ENCODE measurements at regions not wholly inside any gene's neighbourhood (a gene's known extent, or its start where the extent isn't known, plus 50 kb on each side); places are given as distances from the start of the nearest gene placed in this dataset.

DNA sequence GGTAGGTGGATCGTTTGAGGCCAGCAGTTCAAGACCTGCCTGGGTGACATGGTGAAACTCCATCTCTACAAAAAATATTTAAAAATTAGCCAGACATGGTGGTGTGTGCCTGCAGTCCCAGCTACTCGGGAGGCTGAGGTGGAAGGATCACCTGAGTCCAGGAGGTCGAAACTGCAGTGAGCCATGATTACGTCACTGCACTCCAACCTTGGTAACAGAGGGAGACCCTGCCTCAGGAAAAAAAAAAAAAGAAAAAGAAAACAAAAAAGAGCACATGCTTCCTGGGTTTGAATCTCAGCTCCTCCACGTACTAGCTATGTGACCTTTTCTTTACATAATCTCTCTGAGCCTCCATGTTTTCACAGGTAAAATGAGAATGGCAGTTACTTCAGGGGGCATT is 86.3 kb upstream of the CALM2 start:
- intact Hi-C loops (cut with DNase I), result no loop called here
- Histone ChIP-seq H3K27ac (no peak overlapping the region), H3K9me3 (no peaks in the 10 kb centered on the region), H3K36me3 (no peaks in the 10 kb centered on the region), H3K4me1 (no peaks in the 10 kb centered on the region), H3K4me3 (no peak overlapping the region), H3K27me3 (no peaks in the 10 kb centered on the region)
- no peak for ATAC-seq
- DNase-seq, result no peak
- TF ChIP-seq, protein P1, sequence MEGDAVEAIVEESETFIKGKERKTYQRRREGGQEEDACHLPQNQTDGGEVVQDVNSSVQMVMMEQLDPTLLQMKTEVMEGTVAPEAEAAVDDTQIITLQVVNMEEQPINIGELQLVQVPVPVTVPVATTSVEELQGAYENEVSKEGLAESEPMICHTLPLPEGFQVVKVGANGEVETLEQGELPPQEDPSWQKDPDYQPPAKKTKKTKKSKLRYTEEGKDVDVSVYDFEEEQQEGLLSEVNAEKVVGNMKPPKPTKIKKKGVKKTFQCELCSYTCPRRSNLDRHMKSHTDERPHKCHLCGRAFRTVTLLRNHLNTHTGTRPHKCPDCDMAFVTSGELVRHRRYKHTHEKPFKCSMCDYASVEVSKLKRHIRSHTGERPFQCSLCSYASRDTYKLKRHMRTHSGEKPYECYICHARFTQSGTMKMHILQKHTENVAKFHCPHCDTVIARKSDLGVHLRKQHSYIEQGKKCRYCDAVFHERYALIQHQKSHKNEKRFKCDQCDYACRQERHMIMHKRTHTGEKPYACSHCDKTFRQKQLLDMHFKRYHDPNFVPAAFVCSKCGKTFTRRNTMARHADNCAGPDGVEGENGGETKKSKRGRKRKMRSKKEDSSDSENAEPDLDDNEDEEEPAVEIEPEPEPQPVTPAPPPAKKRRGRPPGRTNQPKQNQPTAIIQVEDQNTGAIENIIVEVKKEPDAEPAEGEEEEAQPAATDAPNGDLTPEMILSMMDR (IDR thresholded peaks at IDR 0.05), result no peak

DNA sequence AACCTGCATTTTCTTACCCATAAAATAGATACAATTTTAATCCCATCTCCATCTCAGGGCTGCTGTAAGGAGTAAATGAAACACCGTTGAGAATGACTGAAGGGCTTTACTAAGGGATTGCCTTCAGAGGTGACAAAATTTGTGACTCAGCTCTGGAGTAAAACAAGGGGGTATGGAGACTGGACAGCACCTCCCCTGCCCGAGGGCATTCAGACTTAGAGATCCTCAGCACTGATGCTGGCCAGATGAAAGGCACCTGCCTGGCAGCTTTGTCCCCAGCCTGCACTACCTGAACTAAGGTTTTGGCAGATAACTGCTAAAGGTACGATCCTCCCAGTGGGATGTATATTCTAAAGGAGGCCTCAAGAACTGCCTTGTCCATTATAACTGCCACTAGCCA is 84.7 kb upstream of the CALM2 start:
- DNase-seq (no peak), ATAC-seq (no peak)
- Histone ChIP-seq H3K4me3 (no peak overlapping the region), H3K4me1 (no peaks in the 10 kb centered on the region), H3K9me3 (no peaks in the 10 kb centered on the region), H3K27me3 (no peaks in the 10 kb centered on the region), H3K27ac (no peak overlapping the region), H3K36me3 (no peaks in the 10 kb centered on the region)
- intact Hi-C loops (cut with DNase I), result no loop called here
- TF ChIP-seq, protein P1 (IDR thresholded peaks at IDR 0.05), result no peak

DNA sequence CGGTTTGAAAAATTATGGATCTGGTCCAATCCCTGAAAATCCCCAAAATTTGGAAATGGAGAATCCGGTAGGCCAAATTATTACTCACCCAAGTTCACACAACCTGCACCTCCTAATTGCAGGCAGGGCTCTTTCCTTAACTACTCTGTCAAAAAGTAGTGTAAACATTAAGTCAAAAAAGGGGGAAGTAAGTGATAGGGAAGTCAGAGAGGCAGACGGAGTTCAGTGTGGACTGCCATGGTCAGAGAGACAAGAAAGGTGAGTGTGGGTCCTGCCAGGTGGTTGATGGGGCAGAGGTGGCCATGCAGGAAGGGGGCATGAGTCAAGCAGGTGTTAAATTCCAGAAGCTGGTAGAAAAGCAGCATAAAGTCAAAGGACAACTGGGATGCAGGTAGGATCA is 83.5 kb upstream of the CALM2 start:
- H3K27ac ChIP-seq, result no peak overlapping the region
- no peak for DNase-seq
- peak; percentile 53 for ATAC-seq
- intact Hi-C loops (cut with DNase I), result no loop called here
- H3K27me3 ChIP-seq, result no peaks in the 10 kb centered on the region
- no peaks in the 10 kb centered on the region for H3K9me3 ChIP-seq
- no peak overlapping the region for H3K4me3 ChIP-seq
- H3K36me3 ChIP-seq, result no peaks in the 10 kb centered on the region
- TF ChIP-seq, protein P1 (IDR thresholded peaks at IDR 0.05), result no peak
- H3K4me1 ChIP-seq, result no peaks in the 10 kb centered on the region

DNA sequence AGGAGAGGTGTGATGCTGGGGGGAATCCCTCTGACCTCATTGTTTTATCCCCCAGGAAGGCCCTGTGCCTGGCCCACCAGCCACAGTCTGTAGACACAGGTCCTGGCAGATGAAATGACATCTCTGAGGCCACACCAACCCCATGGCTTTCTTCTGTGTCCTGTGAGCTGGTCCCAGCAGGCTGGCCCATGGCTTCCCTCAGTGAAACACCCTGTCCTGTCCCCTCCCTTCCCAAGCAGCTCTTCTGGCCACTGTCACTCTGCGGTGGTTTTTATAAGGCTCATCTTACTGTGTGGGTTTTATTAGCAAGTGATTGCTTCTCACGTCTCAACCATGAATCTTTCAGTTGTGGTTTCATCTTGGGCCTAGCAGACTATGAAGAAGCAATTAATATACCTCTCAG is 81.6 kb upstream of the CALM2 start:
- Histone ChIP-seq H3K27me3 (no peaks in the 10 kb centered on the region), H3K9me3 (no peaks in the 10 kb centered on the region), H3K27ac (no peak overlapping the region), H3K4me3 (no peak overlapping the region), H3K4me1 (no peaks in the 10 kb centered on the region), H3K36me3 (no peaks in the 10 kb centered on the region)
- intact Hi-C loops (cut with DNase I), result no loop called here
- ATAC-seq, result no peak
- no peak for DNase-seq
- TF ChIP-seq, protein P1 (IDR thresholded peaks at IDR 0.05), result no peak

DNA sequence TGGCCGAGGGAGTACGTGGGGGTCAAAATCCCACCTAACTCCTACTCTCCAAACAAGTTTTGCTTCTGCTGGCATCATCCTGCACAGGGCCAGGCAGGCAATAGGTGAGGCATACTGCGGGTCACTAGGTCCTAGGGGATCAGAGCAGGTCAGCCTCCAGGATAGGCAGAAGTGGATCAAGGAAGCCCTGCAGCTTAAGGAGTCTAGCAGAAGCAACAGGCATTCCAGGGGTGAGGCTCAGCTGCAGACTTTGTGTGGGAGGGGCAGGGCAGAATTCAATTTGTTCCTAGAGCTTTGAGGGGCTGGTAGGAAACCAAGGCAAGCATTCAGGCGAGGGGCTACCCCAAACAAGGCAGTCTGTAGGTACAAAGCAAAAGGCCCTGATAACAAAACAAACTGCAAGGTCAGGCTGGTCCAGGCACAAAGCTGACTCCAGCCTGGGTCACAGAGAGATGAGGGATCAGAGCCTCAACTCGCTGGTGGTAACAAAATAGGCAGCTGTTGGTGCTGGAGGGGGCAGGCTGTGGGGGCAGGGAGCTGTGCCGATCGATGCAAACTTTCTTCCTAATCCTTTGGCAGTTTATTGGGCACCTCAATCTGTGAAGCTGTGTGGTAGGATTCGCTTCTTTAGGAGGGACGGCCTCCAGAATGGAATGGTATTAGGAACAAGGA is 80.2 kb upstream of the CALM2 start:
- intact Hi-C loops (cut with DNase I), result no loop called here
- DNase-seq, result no peak
- Histone ChIP-seq H3K36me3 (no peaks in the 10 kb centered on the region), H3K27ac (no peak overlapping the region), H3K4me3 (no peak overlapping the region), H3K4me1 (no peaks in the 10 kb centered on the region), H3K9me3 (no peaks in the 10 kb centered on the region), H3K27me3 (no peaks in the 10 kb centered on the region)
- no peak for ATAC-seq
- TF ChIP-seq, protein P1 (IDR thresholded peaks at IDR 0.05), result no peak

DNA sequence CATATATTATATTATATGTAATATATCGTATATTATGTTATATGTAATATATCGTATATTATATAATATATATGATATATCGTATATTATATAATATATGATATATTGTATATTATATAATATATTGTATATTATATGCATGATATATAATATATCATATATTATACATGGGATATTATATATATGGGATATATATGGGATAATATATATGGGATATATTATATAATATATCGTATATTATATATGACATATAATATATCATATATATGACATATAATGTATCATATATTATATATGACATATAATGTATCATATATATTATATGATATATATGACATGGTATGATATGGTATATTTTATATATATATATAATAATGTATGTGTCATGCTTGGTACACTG is 79.5 kb upstream of the CALM2 start:
- intact Hi-C loops (cut with DNase I), result no loop called here
- TF ChIP-seq, protein P1 (IDR thresholded peaks at IDR 0.05), result no peak
- Histone ChIP-seq H3K4me3 (no peak overlapping the region), H3K36me3 (no peaks in the 10 kb centered on the region), H3K4me1 (no peaks in the 10 kb centered on the region), H3K9me3 (no peaks in the 10 kb centered on the region), H3K27me3 (no peaks in the 10 kb centered on the region), H3K27ac (no peak overlapping the region)
- DNase-seq (no peak), ATAC-seq (no peak)
